ENCODE measurements at regions not wholly inside any gene's neighbourhood (a gene's known extent, or its start where the extent isn't known, plus 50 kb on each side); places are given as distances from the start of the nearest gene placed in this dataset.
A peak's percentile ranks its signal among the peaks of the same experiment; 100 is the strongest.
"Not testable (repeated sequence)": the region's sequence is repeated elsewhere in the genome, so short reads cannot be mapped to it uniquely, and the experiment has no call there.

DNA sequence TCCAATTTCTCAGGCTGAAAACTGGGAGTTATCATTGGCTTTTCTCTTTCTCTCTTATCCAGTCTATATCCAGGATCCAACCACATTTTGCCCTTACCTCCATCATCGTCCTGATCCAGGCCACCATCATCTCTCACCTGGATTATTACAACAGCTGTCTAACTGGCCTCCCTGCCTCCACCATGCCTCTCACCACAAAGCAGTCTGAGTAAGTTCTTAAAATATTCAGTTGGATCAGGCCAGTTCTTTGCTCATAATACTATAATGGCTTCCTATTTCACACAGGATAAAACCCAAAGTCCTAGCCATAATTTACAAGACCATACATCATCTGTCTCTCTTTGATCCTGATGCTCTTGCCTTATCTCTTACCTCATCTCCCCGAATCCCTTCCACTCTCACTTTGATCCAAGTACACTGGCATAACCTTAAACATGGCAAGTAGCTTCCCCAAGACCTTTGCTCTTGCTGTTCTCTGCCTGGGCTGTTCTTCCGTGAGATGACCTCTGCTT, 133.4 kb upstream of the RAP1B start:
- Histone ChIP-seq H3K36me3 (ENCODE audit: control insufficient read depth, insufficient read depth, low read length) (no peaks in the 10 kb centered on the region), H3K4me3 (ENCODE audit: low read length) (no peak overlapping the region), H3K27me3 (ENCODE audit: control insufficient read depth, insufficient read depth, low read length) (no peaks in the 10 kb centered on the region), H3K27ac (ENCODE audit: low read depth, low read length) (no peak overlapping the region), H3K4me1 (ENCODE audit: control insufficient read depth, insufficient read depth, low read length) (peaks cover 6% of the 10 kb centered on the region), H3K9ac (ENCODE audit: low read length) (no peak overlapping the region)

DNA sequence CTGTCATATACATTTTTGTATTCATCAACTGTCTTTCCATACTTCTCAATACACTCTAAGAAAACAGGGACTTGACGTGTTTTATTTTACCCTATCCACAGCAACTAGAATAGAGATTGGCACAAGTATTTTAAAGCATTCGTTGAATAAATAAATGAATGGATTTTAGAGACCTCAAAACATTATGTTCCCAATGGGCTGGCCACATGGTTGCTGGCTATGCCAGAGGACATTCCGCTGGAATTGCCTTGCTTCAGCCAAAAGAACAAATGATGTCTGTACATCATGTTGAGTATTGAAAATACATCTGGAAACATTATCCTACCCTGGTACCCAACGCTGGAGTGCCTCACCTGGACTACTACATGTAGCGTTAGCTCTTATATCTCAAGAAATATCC, 132.8 kb upstream of the RAP1B start:
- H3K27ac ChIP-seq (ENCODE audit: low read depth, low read length), result no peak overlapping the region
- H3K4me1 ChIP-seq (ENCODE audit: control insufficient read depth, insufficient read depth, low read length), result peaks cover 6% of the 10 kb centered on the region
- H3K27me3 ChIP-seq (ENCODE audit: control insufficient read depth, insufficient read depth, low read length), result no peaks in the 10 kb centered on the region
- H3K9ac ChIP-seq (ENCODE audit: low read length), result no peak overlapping the region
- no peak overlapping the region for H3K4me3 ChIP-seq (ENCODE audit: low read length)
- H3K36me3 ChIP-seq (ENCODE audit: control insufficient read depth, insufficient read depth, low read length), result no peaks in the 10 kb centered on the region

DNA sequence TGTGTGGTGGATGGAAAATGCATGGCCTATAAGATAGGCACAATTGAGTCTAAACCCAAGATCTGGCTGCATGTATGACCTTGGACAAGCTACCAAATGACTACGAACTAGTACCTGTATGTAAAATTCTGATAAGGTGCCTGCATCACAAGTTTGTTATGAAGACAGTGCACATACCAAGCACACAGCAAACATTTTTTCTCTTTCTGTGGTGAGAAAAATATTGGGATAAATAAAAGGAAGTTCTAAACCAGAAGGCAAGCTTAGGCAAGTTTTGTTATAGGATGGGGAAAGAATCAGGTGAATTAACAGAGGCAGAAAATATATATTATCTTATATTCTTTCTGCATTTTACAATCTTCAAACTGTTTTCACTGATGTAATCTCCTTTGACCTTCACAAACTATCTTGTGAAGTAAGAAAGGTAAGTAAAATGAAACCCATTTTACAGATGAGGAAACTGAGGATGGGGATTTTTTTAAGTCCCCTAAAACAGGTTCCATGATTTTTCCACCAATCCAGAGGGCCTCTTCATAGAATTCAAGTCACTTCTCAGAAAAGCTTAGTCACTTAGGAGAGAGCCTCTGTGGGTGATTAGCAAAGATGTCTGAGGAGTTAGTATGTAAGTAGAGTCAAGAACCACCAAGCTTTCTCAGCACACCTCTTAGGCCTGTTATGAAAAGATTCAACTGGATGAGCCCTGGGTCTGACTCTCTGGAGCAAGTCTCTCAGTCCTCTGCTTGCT, 132.0 kb upstream of the RAP1B start:
- H3K4me1 ChIP-seq (ENCODE audit: control insufficient read depth, insufficient read depth, low read length), result peaks cover 6% of the 10 kb centered on the region
- H3K4me3 ChIP-seq (ENCODE audit: low read length), result no peak overlapping the region
- H3K9ac ChIP-seq (ENCODE audit: low read length), result no peak overlapping the region
- no peaks in the 10 kb centered on the region for H3K36me3 ChIP-seq (ENCODE audit: control insufficient read depth, insufficient read depth, low read length)
- no peaks in the 10 kb centered on the region for H3K27me3 ChIP-seq (ENCODE audit: control insufficient read depth, insufficient read depth, low read length)
- peak overlapping the region; percentile 84 for H3K27ac ChIP-seq (ENCODE audit: low read depth, low read length)

DNA sequence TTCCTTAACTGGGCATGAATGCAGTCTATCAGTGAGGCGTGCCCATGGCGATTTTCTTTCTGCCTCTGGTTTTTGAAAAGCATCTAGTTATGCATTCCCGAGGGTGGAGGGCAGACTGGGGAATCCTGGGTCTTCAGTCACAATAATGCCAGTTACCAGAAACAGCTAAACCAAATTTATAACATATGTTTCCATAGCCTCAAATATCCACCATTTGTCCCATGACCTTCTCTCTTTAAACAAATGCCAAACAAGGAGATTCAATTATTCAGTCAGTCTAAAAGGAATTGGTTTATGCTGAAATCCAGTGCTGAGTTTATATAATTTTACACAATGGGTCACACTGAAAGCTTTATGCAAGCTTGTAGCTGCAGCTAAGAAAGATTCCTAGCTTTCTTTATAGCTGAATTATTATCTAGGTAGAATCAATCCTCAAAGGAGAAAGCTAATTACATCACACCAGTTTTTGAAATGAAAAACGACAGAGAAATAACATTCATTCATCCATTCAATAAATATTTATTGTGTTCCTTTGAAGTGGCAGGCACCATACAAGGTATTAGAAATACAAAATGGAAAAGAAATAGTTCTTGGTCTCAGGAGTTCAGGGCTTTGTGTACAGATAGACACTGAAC, 131.3 kb upstream of the RAP1B start:
- no peak overlapping the region for H3K4me3 ChIP-seq (ENCODE audit: low read length)
- no peaks in the 10 kb centered on the region for H3K27me3 ChIP-seq (ENCODE audit: control insufficient read depth, insufficient read depth, low read length)
- H3K36me3 ChIP-seq (ENCODE audit: control insufficient read depth, insufficient read depth, low read length), result no peaks in the 10 kb centered on the region
- H3K4me1 ChIP-seq (ENCODE audit: control insufficient read depth, insufficient read depth, low read length), result peaks cover 6% of the 10 kb centered on the region
- H3K27ac ChIP-seq (ENCODE audit: low read depth, low read length), result peak overlapping the region; percentile 84
- H3K9ac ChIP-seq (ENCODE audit: low read length), result no peak overlapping the region

DNA sequence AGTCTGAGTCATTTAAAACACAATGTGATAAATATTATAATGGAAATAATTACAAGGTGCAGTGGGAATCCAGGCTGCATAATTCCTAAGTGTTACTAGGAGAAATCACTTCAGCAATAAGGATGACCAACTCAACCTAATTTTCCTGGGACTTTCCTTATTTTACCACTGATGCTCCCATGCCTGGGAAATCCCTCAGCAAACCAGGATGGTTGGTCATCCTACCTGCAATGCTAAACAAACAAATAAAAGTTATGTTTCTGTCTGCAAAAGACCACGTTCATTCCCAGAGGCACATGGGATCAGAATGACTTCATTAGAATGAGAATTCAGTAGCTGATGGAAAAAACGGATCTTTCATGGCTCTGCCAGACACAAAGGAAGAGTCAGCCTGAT, 130.8 kb upstream of the RAP1B start:
- H3K27ac ChIP-seq (ENCODE audit: low read depth, low read length), result peak overlapping the region; percentile 84
- no peaks in the 10 kb centered on the region for H3K36me3 ChIP-seq (ENCODE audit: control insufficient read depth, insufficient read depth, low read length)
- no peak overlapping the region for H3K4me3 ChIP-seq (ENCODE audit: low read length)
- H3K4me1 ChIP-seq (ENCODE audit: control insufficient read depth, insufficient read depth, low read length), result peaks cover 6% of the 10 kb centered on the region
- no peaks in the 10 kb centered on the region for H3K27me3 ChIP-seq (ENCODE audit: control insufficient read depth, insufficient read depth, low read length)
- H3K9ac ChIP-seq (ENCODE audit: low read length), result no peak overlapping the region

DNA sequence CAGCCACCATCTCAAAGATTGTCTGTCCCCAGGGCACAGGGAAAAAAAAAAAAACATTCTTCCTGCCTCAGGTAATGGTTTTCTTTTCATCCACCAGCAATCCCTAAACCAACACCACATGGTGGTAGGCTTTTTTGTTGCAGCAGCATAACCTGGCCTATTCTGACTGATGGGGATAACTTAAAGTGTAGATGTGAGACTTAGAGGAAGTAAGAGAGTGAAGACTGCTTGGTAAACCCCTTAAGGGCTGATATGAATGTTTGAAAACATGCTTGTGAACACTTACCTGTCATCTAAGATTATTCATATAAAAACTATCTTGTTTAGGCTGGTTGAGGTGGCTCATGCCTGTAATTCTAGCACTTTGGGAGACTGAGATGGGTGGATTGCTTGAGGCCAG, 130.2 kb upstream of the RAP1B start:
- Histone ChIP-seq H3K9ac (ENCODE audit: low read length) (no peak overlapping the region), H3K4me1 (ENCODE audit: control insufficient read depth, insufficient read depth, low read length) (peaks cover 6% of the 10 kb centered on the region), H3K36me3 (ENCODE audit: control insufficient read depth, insufficient read depth, low read length) (no peaks in the 10 kb centered on the region), H3K27ac (ENCODE audit: low read depth, low read length) (no peak overlapping the region), H3K27me3 (ENCODE audit: control insufficient read depth, insufficient read depth, low read length) (no peaks in the 10 kb centered on the region), H3K4me3 (ENCODE audit: low read length) (no peak overlapping the region)

DNA sequence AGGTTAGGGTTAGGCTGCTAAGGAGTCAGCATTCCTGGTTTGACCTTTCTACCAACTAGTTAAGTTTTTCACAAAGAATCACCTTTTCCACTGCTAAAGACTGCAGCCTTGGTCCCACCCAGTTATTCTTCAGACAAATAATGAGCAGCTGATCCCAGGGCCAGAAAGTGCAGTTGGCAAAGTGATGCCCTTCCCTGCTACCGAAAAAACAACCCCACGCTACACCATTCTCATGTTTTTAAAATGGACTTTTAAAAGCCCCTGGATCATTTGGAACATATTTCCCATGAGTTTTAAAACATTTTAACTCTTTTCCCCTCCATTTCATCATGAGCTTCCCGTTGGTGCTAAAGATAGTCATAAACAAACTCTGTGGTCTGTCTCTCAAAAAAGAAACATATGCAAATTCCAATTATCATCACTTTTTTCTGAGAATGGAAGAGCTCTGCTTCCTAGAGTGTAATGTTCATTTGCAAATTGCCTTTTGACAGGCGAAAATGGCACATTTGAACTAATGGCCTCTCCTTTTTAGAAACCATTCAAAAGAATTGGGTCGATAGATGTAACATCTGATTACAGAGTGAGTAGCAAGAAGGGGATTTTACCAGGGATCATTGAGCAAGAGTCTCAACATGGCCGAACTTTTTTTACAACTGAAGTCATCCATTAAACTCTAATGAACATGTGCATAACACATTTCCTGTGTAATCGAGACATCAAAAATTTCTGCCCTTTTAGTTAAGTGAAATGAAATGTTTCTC, 129.3 kb upstream of the RAP1B start:
- Histone ChIP-seq H3K4me3 (ENCODE audit: low read length) (no peak overlapping the region), H3K27me3 (ENCODE audit: control insufficient read depth, insufficient read depth, low read length) (no peaks in the 10 kb centered on the region), H3K4me1 (ENCODE audit: control insufficient read depth, insufficient read depth, low read length) (peaks cover 6% of the 10 kb centered on the region), H3K27ac (ENCODE audit: low read depth, low read length) (no peak overlapping the region), H3K36me3 (ENCODE audit: control insufficient read depth, insufficient read depth, low read length) (no peaks in the 10 kb centered on the region), H3K9ac (ENCODE audit: low read length) (no peak overlapping the region)

DNA sequence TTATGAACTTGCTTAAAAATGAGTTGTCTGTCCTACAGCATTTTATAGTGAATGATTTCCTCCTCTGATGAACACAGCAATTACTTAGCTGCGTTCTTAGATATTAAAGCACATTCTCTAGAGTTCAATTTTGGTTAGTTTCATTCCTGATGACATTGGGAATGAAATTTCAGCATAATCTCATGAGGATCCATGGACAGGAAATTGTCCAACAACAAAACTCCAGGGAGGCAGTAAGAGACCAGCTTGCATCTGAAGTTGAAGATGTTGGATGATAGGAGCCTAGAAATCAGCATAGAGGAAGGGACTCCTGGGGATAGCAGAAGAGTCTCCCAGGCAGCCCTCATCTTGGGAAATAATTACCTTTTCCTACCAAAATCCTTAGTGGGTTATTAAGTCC, 128.7 kb upstream of the RAP1B start:
- Histone ChIP-seq H3K36me3 (ENCODE audit: control insufficient read depth, insufficient read depth, low read length) (no peaks in the 10 kb centered on the region), H3K9ac (ENCODE audit: low read length) (no peak overlapping the region), H3K4me3 (ENCODE audit: low read length) (no peak overlapping the region), H3K27ac (ENCODE audit: low read depth, low read length) (no peak overlapping the region), H3K4me1 (ENCODE audit: control insufficient read depth, insufficient read depth, low read length) (peaks cover 6% of the 10 kb centered on the region), H3K27me3 (ENCODE audit: control insufficient read depth, insufficient read depth, low read length) (no peaks in the 10 kb centered on the region)

DNA sequence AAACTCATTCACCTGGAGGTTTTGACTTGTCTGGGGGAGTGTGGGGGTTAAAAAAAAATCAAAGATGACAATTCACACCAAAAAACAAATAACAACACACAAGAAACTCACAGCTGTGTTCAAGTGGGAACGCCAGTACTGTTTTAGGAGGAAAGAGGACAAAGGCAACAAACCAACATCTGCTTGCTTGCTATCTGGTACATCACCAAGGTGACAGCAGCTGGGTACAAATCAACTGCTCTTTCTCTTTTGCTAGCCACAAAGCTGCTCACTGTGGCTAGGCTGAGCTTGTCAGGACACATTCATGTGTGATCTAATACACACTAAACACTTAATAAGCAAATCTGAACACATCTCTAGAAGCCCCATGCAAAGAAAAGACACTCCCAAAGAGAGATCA, 128.0 kb upstream of the RAP1B start:
- H3K27me3 ChIP-seq (ENCODE audit: control insufficient read depth, insufficient read depth, low read length), result no peaks in the 10 kb centered on the region
- H3K36me3 ChIP-seq (ENCODE audit: control insufficient read depth, insufficient read depth, low read length), result no peaks in the 10 kb centered on the region
- no peak overlapping the region for H3K4me3 ChIP-seq (ENCODE audit: low read length)
- no peak overlapping the region for H3K27ac ChIP-seq (ENCODE audit: low read depth, low read length)
- H3K9ac ChIP-seq (ENCODE audit: low read length), result no peak overlapping the region
- peaks cover 6% of the 10 kb centered on the region for H3K4me1 ChIP-seq (ENCODE audit: control insufficient read depth, insufficient read depth, low read length)

DNA sequence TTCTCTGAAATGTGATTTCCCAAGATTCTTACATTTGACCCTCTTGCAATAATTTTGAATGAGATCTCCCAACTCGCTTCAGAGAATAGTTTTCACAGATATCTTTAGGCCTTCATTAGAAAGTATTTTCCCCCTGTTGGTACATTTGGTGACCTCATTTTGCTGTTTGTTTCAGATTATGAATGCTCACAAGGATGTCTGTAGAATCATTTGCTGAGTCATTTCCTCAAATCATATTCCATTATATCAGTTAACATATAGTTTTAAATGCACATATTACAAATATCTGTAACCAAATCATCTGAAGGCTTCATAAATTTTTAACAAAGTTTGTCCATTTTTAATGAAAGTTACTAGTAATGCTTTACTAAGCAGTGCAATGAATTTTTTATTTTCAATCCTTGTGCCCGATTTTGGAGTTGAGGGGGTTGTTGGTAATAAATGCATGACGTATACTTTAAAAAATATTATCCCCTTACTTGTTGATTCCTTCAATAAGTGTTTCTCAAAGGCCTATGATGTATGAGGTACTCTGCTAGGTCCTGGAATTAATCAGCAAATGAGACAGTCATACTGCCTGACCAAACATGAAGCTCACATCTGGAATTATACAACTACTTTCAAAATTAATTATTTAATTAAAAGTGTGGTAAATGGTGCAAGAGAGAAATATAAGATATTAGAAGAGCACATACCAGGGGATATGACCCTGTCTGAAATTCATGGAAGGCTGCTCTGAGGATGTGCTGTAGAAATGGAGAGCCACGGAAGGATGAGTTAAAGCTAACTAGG, 126.9 kb upstream of the RAP1B start:
- no peak overlapping the region for H3K27ac ChIP-seq (ENCODE audit: low read depth, low read length)
- peaks cover 6% of the 10 kb centered on the region for H3K4me1 ChIP-seq (ENCODE audit: control insufficient read depth, insufficient read depth, low read length)
- no peak overlapping the region for H3K4me3 ChIP-seq (ENCODE audit: low read length)
- H3K27me3 ChIP-seq (ENCODE audit: control insufficient read depth, insufficient read depth, low read length), result no peaks in the 10 kb centered on the region
- no peaks in the 10 kb centered on the region for H3K36me3 ChIP-seq (ENCODE audit: control insufficient read depth, insufficient read depth, low read length)
- H3K9ac ChIP-seq (ENCODE audit: low read length), result no peak overlapping the region

DNA sequence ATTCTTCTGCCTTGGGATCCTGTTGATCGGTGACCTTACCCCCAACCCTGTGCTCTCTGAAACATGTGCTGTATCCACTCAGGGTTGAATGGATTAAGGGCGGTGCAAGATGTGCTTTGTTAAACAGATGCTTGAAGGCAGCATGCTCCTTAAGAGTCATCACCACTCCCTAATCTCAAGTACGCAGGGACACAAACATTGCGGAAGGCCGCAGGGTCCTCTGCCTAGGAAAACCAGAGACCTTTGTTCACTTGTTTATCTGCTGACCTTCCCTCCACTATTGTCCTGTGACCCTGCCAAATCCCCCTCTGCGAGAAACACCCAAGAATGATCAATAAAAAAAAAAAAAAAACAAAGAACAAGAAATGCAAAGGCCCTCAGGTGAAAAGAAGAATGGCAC, 126.1 kb upstream of the RAP1B start:
- H3K36me3 ChIP-seq (ENCODE audit: control insufficient read depth, insufficient read depth, low read length); H3K4me1 ChIP-seq (ENCODE audit: control insufficient read depth, insufficient read depth, low read length); H3K4me3 ChIP-seq (ENCODE audit: low read length); H3K9ac ChIP-seq (ENCODE audit: low read length); H3K27me3 ChIP-seq (ENCODE audit: control insufficient read depth, insufficient read depth, low read length); H3K27ac ChIP-seq (ENCODE audit: low read depth, low read length): not testable (repeated sequence)

DNA sequence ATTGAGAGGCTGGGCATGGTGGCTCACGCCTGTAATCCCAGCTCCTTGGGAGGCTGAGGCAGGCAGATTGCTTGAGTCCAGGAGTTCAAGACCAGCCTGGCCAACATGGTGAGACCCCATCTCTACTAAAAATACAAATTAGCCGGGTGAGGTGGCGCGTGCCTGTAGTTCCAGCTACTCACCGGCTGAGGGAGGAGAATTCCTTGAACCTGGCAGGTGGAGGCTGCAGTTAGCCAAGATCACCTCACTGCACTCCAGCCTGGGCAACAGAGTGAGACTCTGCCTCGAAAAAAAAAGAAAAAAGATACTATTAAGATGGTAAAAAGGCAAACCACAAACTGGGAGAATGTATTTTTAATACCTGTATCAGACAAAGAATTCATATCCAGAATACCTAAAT, 124.2 kb upstream of the RAP1B start:
- not testable (repeated sequence) for H3K4me3 ChIP-seq (ENCODE audit: low read length); H3K27me3 ChIP-seq (ENCODE audit: control insufficient read depth, insufficient read depth, low read length); H3K36me3 ChIP-seq (ENCODE audit: control insufficient read depth, insufficient read depth, low read length); H3K4me1 ChIP-seq (ENCODE audit: control insufficient read depth, insufficient read depth, low read length); H3K27ac ChIP-seq (ENCODE audit: low read depth, low read length); H3K9ac ChIP-seq (ENCODE audit: low read length)
